ENCODE measurements at regions not wholly inside any gene's neighbourhood (a gene's known extent, or its start where the extent isn't known, plus 50 kb on each side); places are given as distances from the start of the nearest gene placed in this dataset.
A peak's percentile ranks its signal among the peaks of the same experiment; 100 is the strongest.
"Not testable (repeated sequence)": the region's sequence is repeated elsewhere in the genome, so short reads cannot be mapped to it uniquely, and the experiment has no call there.

DNA sequence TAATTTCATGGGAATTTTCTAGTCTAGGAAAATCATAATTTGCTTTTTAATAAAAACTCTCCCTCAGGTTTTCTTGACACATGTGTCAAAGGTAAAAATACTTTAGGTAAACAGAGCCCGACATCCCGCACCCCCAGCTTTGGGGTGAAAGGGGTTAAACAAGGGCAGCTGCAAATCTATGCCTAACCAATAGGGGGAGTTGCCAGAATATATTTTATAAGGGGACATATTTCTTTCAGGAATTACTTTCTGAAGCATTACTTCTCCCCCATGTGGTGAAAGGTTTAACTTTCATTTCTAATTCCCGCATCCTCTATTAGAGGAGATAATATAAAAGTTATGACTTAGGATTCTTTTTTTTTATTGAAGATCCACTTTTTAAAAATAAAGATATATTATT is 53.9 kb upstream of the HEPH start:
- DNase-seq, result no peak
- intact Hi-C loops (cut with DNase I), result no loop called here

DNA sequence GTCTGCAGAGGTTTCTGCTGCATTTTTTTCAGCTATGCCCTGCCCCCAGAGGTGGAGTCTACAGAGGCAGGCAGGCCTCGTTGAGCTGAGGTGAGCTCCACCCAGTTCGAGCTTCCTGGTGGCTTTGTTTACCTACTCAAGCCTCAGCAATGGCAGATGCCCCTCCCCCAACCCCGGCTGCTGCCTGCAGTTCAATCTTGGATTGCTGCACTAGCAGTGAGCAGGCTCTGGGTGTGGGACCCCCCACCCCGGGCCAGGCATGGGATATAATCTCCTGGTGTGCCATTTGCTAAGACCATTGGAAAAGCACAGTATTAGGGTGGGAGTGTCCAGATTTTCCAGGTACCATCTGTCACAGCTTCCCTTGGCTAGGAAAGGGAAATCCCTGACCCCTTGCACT is 56.2 kb upstream of the HEPH start:
- intact Hi-C loops (cut with DNase I), result not testable (repeated sequence)

DNA sequence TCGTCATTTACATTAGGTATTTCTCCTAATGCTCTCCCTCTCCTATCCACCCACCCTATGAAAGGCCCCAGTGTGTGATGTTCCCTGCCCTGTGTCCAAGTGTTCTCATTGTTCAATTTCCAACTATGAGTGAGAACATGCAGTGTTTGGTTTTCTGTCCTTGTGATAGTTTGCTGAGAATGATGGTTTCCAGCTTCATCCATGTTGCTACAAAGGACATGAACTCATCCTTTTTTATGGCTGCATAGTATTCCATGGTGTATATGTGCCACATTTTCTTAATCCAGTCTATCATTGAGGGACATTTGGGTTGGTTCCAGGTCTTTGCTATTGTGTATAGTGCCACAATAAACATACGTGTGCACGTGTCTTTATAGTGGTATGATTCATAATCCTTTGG is 61.6 kb upstream of the HEPH start:
- intact Hi-C loops (cut with DNase I); DNase-seq: not testable (repeated sequence)

More for the DNA sequence above, 56.2 kb upstream of the HEPH start:
- DNase-seq, result peak in 1 of 10 donors; percentile 71

DNA sequence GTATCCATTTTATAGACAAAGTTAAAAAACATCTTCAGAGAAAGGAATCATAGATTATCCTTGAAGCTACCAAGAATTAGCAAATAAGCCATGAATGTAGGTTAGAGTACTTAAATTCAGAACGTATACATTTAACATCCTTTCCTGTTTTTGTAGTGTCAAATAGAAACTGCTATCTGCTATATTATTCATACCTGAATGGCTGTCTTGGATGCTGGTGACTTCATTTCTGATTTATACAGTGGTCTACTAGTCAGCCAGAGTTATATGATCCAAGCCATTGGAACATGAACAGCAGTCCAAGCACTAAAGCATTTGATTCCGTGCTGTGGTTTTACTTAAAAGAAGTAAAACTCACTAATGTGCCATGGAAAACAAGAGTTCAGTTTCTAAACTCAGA is 58.3 kb upstream of the VSIG4 start:
- intact Hi-C loops (cut with DNase I), result no loop called here

DNA sequence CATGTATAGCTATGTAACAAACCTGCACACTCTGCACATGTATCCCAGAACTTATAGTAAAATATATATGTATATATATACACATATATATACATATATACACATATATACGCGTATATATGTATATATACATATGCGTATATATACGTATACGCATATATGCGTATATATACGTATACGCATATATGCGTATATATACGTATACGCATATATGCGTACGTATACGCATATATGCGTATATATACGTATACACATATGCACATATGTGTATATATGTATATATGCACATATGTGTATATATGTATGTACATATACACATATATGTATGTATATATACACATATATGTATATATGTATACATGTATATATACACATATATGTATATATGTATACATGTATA is 57.1 kb upstream of the VSIG4 start:
- DNase-seq; intact Hi-C loops (cut with DNase I): not testable (repeated sequence)

More for the DNA sequence above, 58.3 kb upstream of the VSIG4 start:
- DNase-seq, result no peak

DNA sequence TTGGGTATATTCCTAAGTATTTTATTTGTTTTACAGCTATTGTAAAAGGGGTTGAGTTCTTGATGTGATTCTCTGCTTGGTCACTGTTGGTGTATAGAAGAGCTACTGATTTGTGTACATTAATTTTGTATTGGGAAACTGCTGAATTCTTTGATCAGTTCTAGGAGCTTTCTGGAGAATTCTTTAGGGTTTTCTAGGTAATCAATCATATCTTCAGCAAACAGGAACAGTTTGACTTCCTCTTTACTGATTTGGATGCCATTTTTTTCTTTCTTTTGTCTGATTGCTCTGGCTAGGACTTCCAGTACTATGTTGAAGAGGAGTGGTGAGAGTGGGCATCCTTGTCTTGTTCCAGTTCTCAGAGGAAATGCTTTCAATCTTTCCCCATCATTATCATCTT is 50.1 kb upstream of the VSIG4 start:
- intact Hi-C loops (cut with DNase I); DNase-seq: not testable (repeated sequence)

Data from posterior cingulate gyrus (tissue), 11 donors.